Panc1 (cell line): ENCODE measurements at regions not wholly inside any gene's neighbourhood (a gene's known extent, or its start where the extent isn't known, plus 50 kb on each side); places are given as distances from the start of the nearest gene placed in this dataset.

Experiments used
- ATAC-seq: fragments of 200-7000 bp; cut with Tn5 transposase; 2 replicates; pipeline ENCODE4 v1.9.1; 2020; ENCODE audit warnings: mild to moderate bottlenecking, moderate library complexity
- BruUV-seq: library from RNA; stranded (reverse); fragments of 400-500 nt; replicated peaks from 2 replicates; lab custom pipeline; 2021; lab: Mats Ljungman, UMichigan
- CTCF ChIA-PET: fragments of 300-600 bp; sonication (Branson Sonifier 250); formaldehyde crosslinking; loops from one replicate; lab custom pipeline; 2022; ENCODE audit warnings: antibody characterized with exemption; lab: Charles Lee
- POLR2A ChIA-PET: fragments of 300-600 bp; sonication (Branson Sonifier 250); formaldehyde crosslinking; loops from one replicate; lab custom pipeline; 2022; ENCODE audit warnings: antibody characterized with exemption; lab: Charles Lee
- DNase-seq: peaks from one replicate; pipeline ENCODE4 v3.0.0-alpha.2; 2010; ENCODE audit warnings: low read depth, low spot score
- H3K27ac ChIP-seq: 2 replicates; pipeline ENCODE4 v1.5.1; 2011; ENCODE audit warnings: mild to moderate bottlenecking, low read length, inconsistent platforms
- H3K27me3 ChIP-seq: fragments of 200-500 bp; sonication (Bioruptor generic); 2 replicates; pipeline ENCODE4 v1.6.0; 2014; ENCODE audit warnings: low read length, inconsistent platforms; ENCODE audit not compliant: control insufficient read depth, insufficient read depth
- H3K36me3 ChIP-seq: fragments of 200-500 bp; sonication (Bioruptor generic); 2 replicates; pipeline ENCODE4 v1.5.1; 2014; ENCODE audit warnings: inconsistent platforms, mild to moderate bottlenecking, low read length, moderate library complexity; ENCODE audit not compliant: control insufficient read depth, insufficient read depth
- H3K4me1 ChIP-seq: 2 replicates; pipeline ENCODE4 v1.5.1; 2011; ENCODE audit warnings: inconsistent platforms, mild to moderate bottlenecking, low read length, moderate library complexity; ENCODE audit not compliant: control insufficient read depth, insufficient read depth
- H3K4me3 ChIP-seq, 2 experiments: 2 replicates each; pipeline ENCODE4 v1.5.1; 2011 to 2012; ENCODE audit warnings: low read depth in 2 of 2, low read length in 2 of 2, mild to moderate bottlenecking in 2 of 2, inconsistent platforms in 1 of 2, moderate library complexity in 1 of 2
- H3K9me3 ChIP-seq: fragments of 200-500 bp; sonication (Bioruptor generic); 2 replicates; pipeline ENCODE4 v1.5.1; 2014; ENCODE audit warnings: low read depth, mild to moderate bottlenecking, inconsistent platforms, low read length, moderate library complexity; ENCODE audit not compliant: control insufficient read depth, insufficient read depth
- CTCF ChIP-seq: fragments of 450-650 bp; IDR thresholded peaks from 2 replicates; pipeline ENCODE4 v1.5.1; 2017; ENCODE audit warnings: mild to moderate bottlenecking
- POLR2AphosphoS5 ChIP-seq: IDR thresholded peaks from 2 replicates; pipeline ENCODE4 v1.6.1; 2012; ENCODE audit warnings: mild to moderate bottlenecking, low read depth, low read length, moderate library complexity
- REST ChIP-seq, 2 experiments: IDR thresholded peaks; 2 replicates each; pipeline ENCODE4 v1.6.1; 2011 to 2012; ENCODE audit warnings: low read depth in 2 of 2, control low read depth in 1 of 2, low read length in 1 of 2, mild to moderate bottlenecking in 1 of 2, moderate library complexity in 1 of 2; ENCODE audit not compliant: insufficient read depth in 1 of 2
- SIN3A ChIP-seq: IDR thresholded peaks from 2 replicates; pipeline ENCODE4 v1.6.1; 2012; ENCODE audit warnings: low read depth, mild to moderate bottlenecking, low read length, moderate library complexity, borderline replicate concordance; ENCODE audit not compliant: insufficient read depth
- TCF7L2 ChIP-seq: IDR thresholded peaks from 2 replicates; pipeline ENCODE4 v1.6.1; 2011; ENCODE audit warnings: mild to moderate bottlenecking, low read depth, low read length, inconsistent platforms
- in situ Hi-C: cut with HindIII; loops from 2 replicates; pipeline ENCODE4 v1.10.0; 2016; ENCODE audit warnings: low sequenced_read_pairs, low pct_unique_long_range_greater_than_20kb
- intact Hi-C: fragments of 100-400 bp; cut with micrococcal nuclease; formaldehyde crosslinking; loops from one replicate; pipeline ENCODE4 v1.10.0; 2022; ENCODE audit not compliant: unreplicated experiment

GRCh38 chr21:41573902-41574690 lies 66.1 kb upstream of the TMPRSS2 start:
- intact Hi-C loops (no loop called here), in situ Hi-C loops (no loop called here)
- POLR2A ChIA-PET = no interaction called here
- no peak for ATAC-seq
- Histone ChIP-seq H3K9me3 (peaks cover 17% of the 10 kb centered on the region; the same call in 1 of the 2 replicates), H3K27ac (no peak overlapping the region), H3K36me3 (no peaks in the 10 kb centered on the region), H3K4me1 (no peaks in the 10 kb centered on the region), H3K27me3 (no peaks in the 10 kb centered on the region), H3K4me3 (no peak overlapping the region)
- CTCF ChIA-PET = no interaction called here
- TF ChIP-seq POLR2AphosphoS5 = no peak
- TF ChIP-seq TCF7L2 = no peak
- TF ChIP-seq SIN3A = no peak
- TF ChIP-seq REST (IDR thresholded peaks at IDR 0.05; ENCODE audit: insufficient read depth in 1 of 2, low read depth in 2 of 2, low read length in 1 of 2) = no peak
- no peak for TF ChIP-seq CTCF
- BruUV-seq = no TSS peak
- no peak for DNase-seq

- ATAC-seq = no peak
- no peaks in the 10 kb centered on the region for H3K36me3 ChIP-seq
- H3K27ac ChIP-seq = no peak overlapping the region
- no peak overlapping the region for H3K4me3 ChIP-seq
- POLR2A ChIA-PET = interaction anchor here (0.6 kb wide), 1 partner anchor 288 kb away, joined by 3 read pairs; no protein-coding TSS in a partner anchor
- in situ Hi-C loops = no loop called here
- H3K9me3 ChIP-seq = peaks cover under 1% of the 10 kb centered on the region; the same call in 1 of the 2 replicates
- BruUV-seq = no TSS peak
- DNase-seq = no peak
- intact Hi-C loops = no loop called here
- CTCF ChIA-PET = no interaction called here
- TF ChIP-seq POLR2AphosphoS5 (no peak), CTCF (no peak), REST (IDR thresholded peaks at IDR 0.05; ENCODE audit: insufficient read depth in 1 of 2, low read depth in 2 of 2, low read length in 1 of 2) (no peak), SIN3A (no peak), TCF7L2 (no peak)
- no peaks in the 10 kb centered on the region for H3K27me3 ChIP-seq
- H3K4me1 ChIP-seq = no peaks in the 10 kb centered on the region; the same call in 1 of the 2 replicates
These were observed 64.1 kb upstream of the TMPRSS2 start for GRCh38 chr21:41571938-41572510.
